K562 (cell line): ENCODE measurements at regions not wholly inside any gene's neighbourhood (a gene's known extent, or its start where the extent isn't known, plus 50 kb on each side); places are given as distances from the start of the nearest gene placed in this dataset.

Experiments used
- ATAC-seq: fragments of 200-7000 bp; cut with Tn5 transposase; 3 replicates; pipeline ENCODE4 v1.9.1; 2020; ENCODE audit warnings: moderate library complexity
- BruUV-seq: library from RNA; stranded (reverse); fragments of 400-500 nt; replicated peaks from 2 replicates; lab custom pipeline; 2021; lab: Mats Ljungman, UMichigan
- CTCF ChIA-PET: fragments of 300-600 bp; formaldehyde crosslinking; extraction: SDS; loops from one replicate; lab custom pipeline; 2021; ENCODE audit warnings: low intra/inter-chr PET ratio; lab: Yijun Ruan, JAX
- POLR2A ChIA-PET: fragments of 300-600, 350-650 bp; sonication (Branson Sonifier 250); formaldehyde crosslinking; extraction: SDS; loops from one replicate; lab custom pipeline; 2021; ENCODE audit warnings: antibody characterized with exemption, inconsistent platforms; lab: Yijun Ruan, JAX
- DNase-seq, 4 experiments: peaks; one replicate each; pipeline versions ENCODE4 v3.0.0 to v3.0.0-alpha.2; 2011 to 2018; ENCODE audit warnings: low spot score in 3 of 4, mixed read lengths in 3 of 4; ENCODE audit errors: extremely low read depth in 1 of 4
- FAIRE-seq: peaks from 2 replicates; lab custom pipeline; 2011; peaks lifted over from hg19 to GRCh38; lab: Jason Lieb, UNC
- H2AFZ ChIP-seq: 2 replicates; pipeline ENCODE4 v1.6.0; 2011; ENCODE audit warnings: low read depth, low read length, control low read depth, inconsistent platforms
- H3K27ac ChIP-seq: fragments of 200-600 bp; 3 replicates; pipeline ENCODE4 v1.8.0; 2011; ENCODE audit warnings: low read depth, mild to moderate bottlenecking, control low read depth, inconsistent platforms, low read length, moderate library complexity, mixed read lengths; ENCODE audit errors: extremely low read depth
- H3K27me3 ChIP-seq, 2 experiments: fragments of 300-600 bp in 1 of 2; 2 replicates in 1 of 2; 3 replicates in 1 of 2; pipeline versions ENCODE4 v1.6.0 to v1.8.0; 2011; ENCODE audit warnings: inconsistent platforms in 2 of 2, low read length in 2 of 2, mild to moderate bottlenecking in 1 of 2, mixed read lengths in 1 of 2, moderate library complexity in 1 of 2; ENCODE audit not compliant: control insufficient read depth in 2 of 2, insufficient read depth in 2 of 2
- H3K36me3 ChIP-seq: fragments of 300-600 bp; 3 replicates; pipeline ENCODE4 v1.8.0; 2011; ENCODE audit warnings: mild to moderate bottlenecking, low read length, inconsistent platforms; ENCODE audit not compliant: control insufficient read depth, insufficient read depth
- H3K4me1 ChIP-seq, 2 experiments: fragments of 200-600 bp in 1 of 2; replicated peaks in 1 of 2; 2 replicates in 1 of 2; 3 replicates in 1 of 2; pipeline versions ENCODE4 v1.5.1 to v1.8.0; 2011; ENCODE audit warnings: inconsistent platforms in 2 of 2, low read length in 2 of 2, mild to moderate bottlenecking in 1 of 2, mixed read lengths in 1 of 2, moderate library complexity in 1 of 2; ENCODE audit not compliant: control insufficient read depth in 2 of 2, insufficient read depth in 2 of 2
- H3K4me2 ChIP-seq: 2 replicates; pipeline ENCODE4 v1.6.1; 2011; ENCODE audit warnings: low read length, control low read depth, inconsistent platforms, mixed read lengths; ENCODE audit not compliant: insufficient read depth
- H3K4me3 ChIP-seq: fragments of 200-600 bp; sonication (generic), shearing (Covaris generic); 2 replicates; pipeline ENCODE4 v1.5.1; 2016; ENCODE audit warnings: control low read depth, inconsistent platforms
- H3K79me2 ChIP-seq: fragments of 200-600 bp; 3 replicates; pipeline ENCODE4 v1.8.0; 2011; ENCODE audit warnings: low read length, inconsistent platforms; ENCODE audit not compliant: control insufficient read depth, insufficient read depth
- H3K9ac ChIP-seq, 2 experiments: 2 replicates each; pipeline versions ENCODE4 v1.6.0 to v1.6.1; 2011; ENCODE audit warnings: low read depth in 2 of 2, low read length in 2 of 2, control low read depth in 1 of 2, inconsistent platforms in 1 of 2, mild to moderate bottlenecking in 1 of 2, mixed read lengths in 1 of 2; ENCODE audit not compliant: insufficient read depth in 1 of 2
- H3K9me1 ChIP-seq: one replicate; pipeline ENCODE4 v1.6.0; 2011; ENCODE audit warnings: inconsistent platforms, mild to moderate bottlenecking, low read length, moderate library complexity; ENCODE audit not compliant: control insufficient read depth, insufficient read depth
- H3K9me3 ChIP-seq: replicated peaks from 2 replicates; pipeline ENCODE4 v1.5.1; 2011; ENCODE audit warnings: low read depth, low read length, inconsistent platforms; ENCODE audit not compliant: control insufficient read depth, insufficient read depth
- H4K20me1 ChIP-seq: replicated peaks from 2 replicates; pipeline ENCODE4 v1.6.1; 2011; ENCODE audit warnings: low read length, inconsistent platforms, mixed read lengths; ENCODE audit not compliant: control insufficient read depth, insufficient read depth
- BRD4 ChIP-seq: fragments of 200-600 bp; sonication (generic); IDR thresholded peaks from 2 replicates; pipeline ENCODE4 v1.6.1; 2017; ENCODE audit warnings: inconsistent platforms
- ESRRB ChIP-seq: fragments of 250-450 bp; sonication (Bioruptor Pico); IDR thresholded peaks from 2 replicates; pipeline ENCODE4 v1.5.0; 2020; ENCODE audit warnings: mild to moderate bottlenecking, moderate library complexity, borderline replicate concordance
- HDAC3 ChIP-seq: fragments of 450-650 bp; IDR thresholded peaks from 2 replicates; pipeline ENCODE4 v1.6.1; 2018; ENCODE audit warnings: borderline replicate concordance, mild to moderate bottlenecking, moderate library complexity; ENCODE audit not compliant: partially characterized antibody
- IRF2 ChIP-seq: sonication (generic); formaldehyde crosslinking; IDR thresholded peaks from 2 replicates; pipeline ENCODE4 v1.8.1; 2022; ENCODE audit warnings: mild to moderate bottlenecking, missing genetic modification reagents
- ZNF324 ChIP-seq: fragments of 250-450 bp; sonication (Bioruptor Pico); IDR thresholded peaks from 2 replicates; pipeline ENCODE4 v1.4.0; 2020; ENCODE audit warnings: mild to moderate bottlenecking
- ZNF444 ChIP-seq: fragments of 250-450 bp; sonication (Bioruptor Pico); IDR thresholded peaks from 2 replicates; pipeline ENCODE4 v1.4.0; 2020; ENCODE audit warnings: mild to moderate bottlenecking, moderate library complexity
- WGBS: fragments of 100-300 bp; shearing (Covaris generic); methylation state at CpG from one replicate; pipeline ENCODE4 v1.1.6; 2016; ENCODE audit warnings: low coverage, mixed read lengths; ENCODE audit not compliant: insufficient coverage; ENCODE audit errors: missing lambda C conversion rate; 5-methylcytosine and 5-hydroxymethylcytosine counted together
- in situ Hi-C: fragments of 300-500 bp; cut with MboI; formaldehyde crosslinking; loops from 4 replicates; pipeline ENCODE4 v1.15.0; 2018; ENCODE audit warnings: inconsistent platforms, mixed read lengths
- intact Hi-C: fragments of 100-400 bp; cut with micrococcal nuclease; formaldehyde crosslinking; loops from 2 replicates; pipeline ENCODE4 v1.14.2; 2022
- TF ChIP-seq, protein P1 (sequence below): fragments of 250-450 bp; sonication (Bioruptor Pico); IDR thresholded peaks from 2 replicates; pipeline ENCODE4 v1.8.0; 2021; ENCODE audit warnings: moderate library complexity, mild to moderate bottlenecking, inconsistent platforms

DNA sequence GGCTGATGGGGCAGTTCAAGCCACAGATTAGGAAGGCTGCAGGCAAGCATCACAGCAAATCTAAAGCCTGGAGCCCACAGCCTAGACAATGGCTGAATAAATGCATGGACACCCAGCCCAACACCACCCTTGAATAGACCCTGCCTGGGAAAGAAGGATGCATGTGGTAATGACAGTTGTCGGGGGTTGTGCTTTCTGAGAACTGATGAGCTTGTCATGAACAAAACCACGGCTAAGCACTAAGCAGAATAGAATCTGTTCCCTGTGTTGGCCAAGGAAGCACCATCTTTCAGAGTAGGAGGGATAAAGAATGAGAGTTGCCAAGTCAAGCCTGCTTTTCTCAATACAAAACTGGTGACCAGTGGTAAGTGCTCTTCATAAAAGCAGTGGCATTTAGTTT is 66.1 kb upstream of the JCAD start:
- in situ Hi-C loops (no loop called here), intact Hi-C loops (no loop called here)
- Histone ChIP-seq H3K36me3 (no peaks in the 10 kb centered on the region), H2AFZ (no peak overlapping the region), H3K9ac (no peak overlapping the region), H3K9me3 (no peaks in the 10 kb centered on the region), H3K9me1 (no peaks in the 10 kb centered on the region), H3K4me3 (no peak overlapping the region), H3K27ac (no peak overlapping the region), H3K4me1 (no peaks in the 10 kb centered on the region; a peak in 1 of 5 replicates), H3K79me2 (no peaks in the 10 kb centered on the region), H3K27me3 (peaks cover 18 to 24% of the 10 kb centered on the region in 2 experiments), H3K4me2 (no peak overlapping the region), H4K20me1 (no peaks in the 10 kb centered on the region; the same call in 1 of the 2 replicates)
- 0% methylated on average over 2 of the region's 2 CpGs for WGBS
- TF ChIP-seq BRD4: no peak
- no peak for FAIRE-seq
- DNase-seq: no peak
- CTCF ChIA-PET: no interaction called here
- ATAC-seq: no peak
- no TSS peak for BruUV-seq
- POLR2A ChIA-PET: interaction anchor here (0.6 kb wide), 1 partner anchor 1045 kb away, joined by 3 read pairs; no protein-coding TSS in a partner anchor

DNA sequence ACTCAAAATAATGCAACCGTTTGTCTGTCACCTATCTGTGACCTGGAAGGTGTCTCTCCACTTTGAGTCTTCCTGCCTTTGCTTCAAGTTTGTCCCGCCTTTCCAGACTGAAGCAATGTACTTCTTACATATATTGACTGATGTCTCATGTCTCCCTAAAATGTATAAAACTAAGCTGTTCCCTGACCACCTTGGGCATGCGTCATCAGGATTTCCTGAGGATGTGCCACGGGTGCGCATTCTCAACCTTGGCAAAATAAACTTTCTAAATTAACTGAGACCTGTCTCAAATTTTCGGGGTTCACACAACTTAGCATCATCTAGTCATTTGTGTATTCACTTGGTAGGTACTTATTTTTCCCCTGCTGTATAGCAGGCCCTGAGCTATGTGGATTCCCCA is 65.3 kb upstream of the JCAD start:
- Histone ChIP-seq H4K20me1 (no peaks in the 10 kb centered on the region), H3K36me3 (no peaks in the 10 kb centered on the region), H3K4me2 (no peak overlapping the region), H3K27ac (no peak overlapping the region), H3K9me1 (no peaks in the 10 kb centered on the region), H2AFZ (no peak overlapping the region), H3K9me3 (no peaks in the 10 kb centered on the region), H3K27me3 (peaks cover 18 to 20% of the 10 kb centered on the region in 2 experiments), H3K9ac (no peak overlapping the region), H3K4me1 (no peaks in the 10 kb centered on the region; a peak in 1 of 5 replicates), H3K79me2 (no peaks in the 10 kb centered on the region), H3K4me3 (no peak overlapping the region)
- no peak for ATAC-seq
- 1% methylated on average over 6 of the region's 6 CpGs for WGBS
- TF ChIP-seq HDAC3: no peak
- TF ChIP-seq IRF2 (CRISPR knock-in tag): no peak
- TF ChIP-seq ESRRB (CRISPR knock-in tag): no peak
- TF ChIP-seq ZNF324 (CRISPR knock-in tag): no peak
- TF ChIP-seq, protein P1, sequence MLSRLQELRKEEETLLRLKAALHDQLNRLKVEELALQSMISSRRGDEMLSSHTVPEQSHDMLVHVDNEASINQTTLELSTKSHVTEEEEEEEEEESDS: no peak
- no peak for TF ChIP-seq ZNF444
- POLR2A ChIA-PET: no interaction called here
- no TSS peak for BruUV-seq
- in situ Hi-C loops: no loop called here
- no peak for FAIRE-seq
- intact Hi-C loops: no loop called here
- CTCF ChIA-PET: no interaction called here
- DNase-seq: no peak
